ENCODE measurements at regions not wholly inside any gene's neighbourhood (a gene's known extent, or its start where the extent isn't known, plus 50 kb on each side); places are given as distances from the start of the nearest gene placed in this dataset.

GRCh38 chr2:58922245-58922644 is 681.1 kb upstream of the FANCL start:
- no peak overlapping the region for H3K4me3 ChIP-seq
- no peaks in the 10 kb centered on the region for H3K9me3 ChIP-seq
- no peaks in the 10 kb centered on the region for H3K27me3 ChIP-seq
- no peak for DNase-seq
- no peak for TF ChIP-seq CTCF (IDR thresholded peaks at IDR 0.05)
- H3K4me1 ChIP-seq: no peaks in the 10 kb centered on the region
- intact Hi-C loops (cut with DNase I): no loop called here
- no peaks in the 10 kb centered on the region for H3K36me3 ChIP-seq
- no peak overlapping the region for H3K27ac ChIP-seq
- H3K9ac ChIP-seq (ENCODE audit: low read depth in 2 of 2, low read length in 2 of 2): no peak overlapping the region

- no peaks in the 10 kb centered on the region for H3K36me3 ChIP-seq
- H3K9ac ChIP-seq (ENCODE audit: low read depth in 2 of 2, low read length in 2 of 2): no peak overlapping the region
- TF ChIP-seq CTCF (IDR thresholded peaks at IDR 0.05): no peak
- intact Hi-C loops (cut with DNase I): no loop called here
- no peak overlapping the region for H3K27ac ChIP-seq
- DNase-seq: no peak
- H3K4me3 ChIP-seq: no peak overlapping the region
- no peaks in the 10 kb centered on the region for H3K4me1 ChIP-seq
- H3K9me3 ChIP-seq: no peaks in the 10 kb centered on the region
- H3K27me3 ChIP-seq: no peaks in the 10 kb centered on the region
Observed at GRCh38 chr2:58921676-58922075, 680.6 kb upstream of the FANCL start.

- H3K36me3 ChIP-seq: no peaks in the 10 kb centered on the region
- no peak for TF ChIP-seq CTCF (IDR thresholded peaks at IDR 0.05)
- H3K27me3 ChIP-seq: no peaks in the 10 kb centered on the region
- H3K4me3 ChIP-seq: no peak overlapping the region
- H3K9me3 ChIP-seq: no peaks in the 10 kb centered on the region
- intact Hi-C loops (cut with DNase I): no loop called here
- H3K4me1 ChIP-seq: no peaks in the 10 kb centered on the region
- no peak for DNase-seq
- H3K27ac ChIP-seq: no peak overlapping the region
- H3K9ac ChIP-seq (ENCODE audit: low read depth in 2 of 2, low read length in 2 of 2): no peak overlapping the region
Observed at GRCh38 chr2:58920001-58920400, 678.9 kb upstream of the FANCL start.

- TF ChIP-seq CTCF (IDR thresholded peaks at IDR 0.05): no peak
- no peak overlapping the region for H3K9ac ChIP-seq (ENCODE audit: low read depth in 2 of 2, low read length in 2 of 2)
- H3K9me3 ChIP-seq: no peaks in the 10 kb centered on the region
- no peaks in the 10 kb centered on the region for H3K4me1 ChIP-seq
- H3K36me3 ChIP-seq: no peaks in the 10 kb centered on the region
- no peak overlapping the region for H3K4me3 ChIP-seq
- H3K27me3 ChIP-seq: no peaks in the 10 kb centered on the region
- DNase-seq: no peak
- H3K27ac ChIP-seq: no peak overlapping the region
- intact Hi-C loops (cut with DNase I): no loop called here
Observed at GRCh38 chr2:58919316-58919715, 678.2 kb upstream of the FANCL start.

- Histone ChIP-seq H3K4me1 (no peaks in the 10 kb centered on the region), H3K36me3 (no peaks in the 10 kb centered on the region), H3K27ac (no peak overlapping the region), H3K9me3 (no peaks in the 10 kb centered on the region), H3K9ac (ENCODE audit: low read depth in 2 of 2, low read length in 2 of 2) (no peak overlapping the region), H3K4me3 (no peak overlapping the region), H3K27me3 (no peaks in the 10 kb centered on the region)
- intact Hi-C loops (cut with DNase I): no loop called here
- no peak for TF ChIP-seq CTCF (IDR thresholded peaks at IDR 0.05)
- DNase-seq: no peak
Observed at GRCh38 chr2:58918141-58918540, 677.0 kb upstream of the FANCL start.

GRCh38 chr2:58917596-58917995 is 676.5 kb upstream of the FANCL start:
- intact Hi-C loops (cut with DNase I): no loop called here
- Histone ChIP-seq H3K27ac (no peak overlapping the region), H3K27me3 (no peaks in the 10 kb centered on the region), H3K36me3 (no peaks in the 10 kb centered on the region), H3K4me1 (no peaks in the 10 kb centered on the region), H3K4me3 (no peak overlapping the region), H3K9ac (ENCODE audit: low read depth in 2 of 2, low read length in 2 of 2) (no peak overlapping the region), H3K9me3 (no peaks in the 10 kb centered on the region)
- TF ChIP-seq CTCF (IDR thresholded peaks at IDR 0.05): no peak
- DNase-seq: no peak
